ENCODE measurements at regions not wholly inside any gene's neighbourhood (a gene's known extent, or its start where the extent isn't known, plus 50 kb on each side); places are given as distances from the start of the nearest gene placed in this dataset.
"Not testable (repeated sequence)": the region's sequence is repeated elsewhere in the genome, so short reads cannot be mapped to it uniquely, and the experiment has no call there.

- Mint-ChIP-seq H3K27me3 (ENCODE audit: low read depth) (no peaks in the 10 kb centered on the region; the same call in none of the 2 replicates), H3K4me3 (no peak overlapping the region), H3K27ac (peak overlapping the region; percentile 87; the same call in 1 of the 2 replicates), H3K36me3 (peaks cover 4% of the 10 kb centered on the region), H3K9me3 (peaks cover 17% of the 10 kb centered on the region), H3K4me1 (peaks cover 25% of the 10 kb centered on the region)
- DNase-seq (ENCODE audit: low spot score) (no peak), ATAC-seq (no peak; the same call in 1 of the 2 replicates)
- TF ChIP-seq ERG (CRISPR knock-in tag; IDR thresholded peaks at IDR 0.05), result no peak
- ChIA-PET POLR2A (no interaction called here), CTCF (interaction anchor here (0.8 to 3.3 kb wide), 8 partner anchors 23 to 344 kb away, joined by 3 to 11 read pairs (median 4); no protein-coding TSS in a partner anchor)
Measured at GRCh38 chr7:82506702-82507101, 63.1 kb upstream of the CACNA2D1 start.

GRCh38 chr7:82506208-82506607, 62.6 kb upstream of the CACNA2D1 start:
- DNase-seq (ENCODE audit: low spot score), result no peak
- CTCF ChIA-PET, result interaction anchor here (1.0 to 3.3 kb wide), 3 partner anchors 25 to 273 kb away, joined by 3 to 11 read pairs (median 4); no protein-coding TSS in a partner anchor
- peaks cover 25% of the 10 kb centered on the region for H3K4me1 Mint-ChIP-seq

GRCh38 chr7:82501346-82501745, 57.8 kb upstream of the CACNA2D1 start:
- ChIA-PET POLR2A (no interaction called here), CTCF (no interaction called here)
- no peak for ATAC-seq
- H3K27ac Mint-ChIP-seq, result no peak overlapping the region
- H3K4me3 Mint-ChIP-seq, result no peak overlapping the region
- peaks cover 17% of the 10 kb centered on the region for H3K4me1 Mint-ChIP-seq
- TF ChIP-seq STAT6 (CRISPR knock-in tag; conservative IDR thresholded peaks at IDR 0.05; ENCODE audit: low read depth) (no peak), ZNF232 (CRISPR knock-in tag; IDR thresholded peaks at IDR 0.05) (no peak), ARID4B (CRISPR knock-in tag; IDR thresholded peaks at IDR 0.05; ENCODE audit: borderline replicate concordance) (no peak), ZNF121 (CRISPR knock-in tag; IDR thresholded peaks at IDR 0.05) (no peak), ETV6 (CRISPR knock-in tag; IDR thresholded peaks at IDR 0.05) (no peak)
- no peaks in the 10 kb centered on the region for H3K27me3 Mint-ChIP-seq (ENCODE audit: low read depth)
- H3K9me3 Mint-ChIP-seq, result peaks cover 35% of the 10 kb centered on the region
- peaks cover 20% of the 10 kb centered on the region for H3K36me3 Mint-ChIP-seq
- DNase-seq (ENCODE audit: low spot score), result no peak

More at GRCh38 chr7:82506208-82506607, 62.6 kb upstream of the CACNA2D1 start:
- H3K27me3 Mint-ChIP-seq (ENCODE audit: low read depth), result no peaks in the 10 kb centered on the region; the same call in none of the 2 replicates
- TF ChIP-seq FOXP4 (CRISPR knock-in tag; IDR thresholded peaks at IDR 0.05) (no peak), FOXP1 (CRISPR knock-in tag; IDR thresholded peaks at IDR 0.05; ENCODE audit: borderline replicate concordance) (no peak), ZNF121 (CRISPR knock-in tag; IDR thresholded peaks at IDR 0.05) (no peak), TCF7 (CRISPR knock-in tag; IDR thresholded peaks at IDR 0.05; ENCODE audit: low read depth) (no peak), ZNF281 (CRISPR knock-in tag; IDR thresholded peaks at IDR 0.05) (no peak)
- no peak overlapping the region for H3K27ac Mint-ChIP-seq
- POLR2A ChIA-PET, result no interaction called here
- peaks cover 9% of the 10 kb centered on the region for H3K36me3 Mint-ChIP-seq
- ATAC-seq, result no peak
- H3K4me3 Mint-ChIP-seq, result no peak overlapping the region
- peaks cover 21% of the 10 kb centered on the region for H3K9me3 Mint-ChIP-seq

- DNase-seq (ENCODE audit: low spot score); H3K4me3 Mint-ChIP-seq; H3K27ac Mint-ChIP-seq; ATAC-seq; H3K27me3 Mint-ChIP-seq (ENCODE audit: low read depth); POLR2A ChIA-PET: not testable (repeated sequence)
- Mint-ChIP-seq H3K4me1 (peaks cover 12% of the 10 kb centered on the region), H3K9me3 (peaks cover 33% of the 10 kb centered on the region), H3K36me3 (peaks cover 20% of the 10 kb centered on the region)
- CTCF ChIA-PET, result interaction anchor here (1.4 kb wide), 1 partner anchor 18 kb away, joined by 6 read pairs; no protein-coding TSS in a partner anchor
Measured at GRCh38 chr7:82499546-82499945, 56.0 kb upstream of the CACNA2D1 start.
